ENCODE measurements at regions not wholly inside any gene's neighbourhood (a gene's known extent, or its start where the extent isn't known, plus 50 kb on each side); places are given as distances from the start of the nearest gene placed in this dataset.

- TF ChIP-seq, protein P1, sequence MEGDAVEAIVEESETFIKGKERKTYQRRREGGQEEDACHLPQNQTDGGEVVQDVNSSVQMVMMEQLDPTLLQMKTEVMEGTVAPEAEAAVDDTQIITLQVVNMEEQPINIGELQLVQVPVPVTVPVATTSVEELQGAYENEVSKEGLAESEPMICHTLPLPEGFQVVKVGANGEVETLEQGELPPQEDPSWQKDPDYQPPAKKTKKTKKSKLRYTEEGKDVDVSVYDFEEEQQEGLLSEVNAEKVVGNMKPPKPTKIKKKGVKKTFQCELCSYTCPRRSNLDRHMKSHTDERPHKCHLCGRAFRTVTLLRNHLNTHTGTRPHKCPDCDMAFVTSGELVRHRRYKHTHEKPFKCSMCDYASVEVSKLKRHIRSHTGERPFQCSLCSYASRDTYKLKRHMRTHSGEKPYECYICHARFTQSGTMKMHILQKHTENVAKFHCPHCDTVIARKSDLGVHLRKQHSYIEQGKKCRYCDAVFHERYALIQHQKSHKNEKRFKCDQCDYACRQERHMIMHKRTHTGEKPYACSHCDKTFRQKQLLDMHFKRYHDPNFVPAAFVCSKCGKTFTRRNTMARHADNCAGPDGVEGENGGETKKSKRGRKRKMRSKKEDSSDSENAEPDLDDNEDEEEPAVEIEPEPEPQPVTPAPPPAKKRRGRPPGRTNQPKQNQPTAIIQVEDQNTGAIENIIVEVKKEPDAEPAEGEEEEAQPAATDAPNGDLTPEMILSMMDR (IDR thresholded peaks at IDR 0.05; ENCODE audit: borderline replicate concordance, extremely low read depth, low read length, poor library complexity, severe bottlenecking), result no peak
- no peak for TF ChIP-seq EZH2 (IDR thresholded peaks at IDR 0.05; ENCODE audit: borderline replicate concordance, low read depth, low read length, severe bottlenecking)
Measured at GRCh38 chr22:19615001-19615461, 90.8 kb upstream of the CLDN5 start.
